ENCODE measurements at regions not wholly inside any gene's neighbourhood (a gene's known extent, or its start where the extent isn't known, plus 50 kb on each side); places are given as distances from the start of the nearest gene placed in this dataset.

DNA sequence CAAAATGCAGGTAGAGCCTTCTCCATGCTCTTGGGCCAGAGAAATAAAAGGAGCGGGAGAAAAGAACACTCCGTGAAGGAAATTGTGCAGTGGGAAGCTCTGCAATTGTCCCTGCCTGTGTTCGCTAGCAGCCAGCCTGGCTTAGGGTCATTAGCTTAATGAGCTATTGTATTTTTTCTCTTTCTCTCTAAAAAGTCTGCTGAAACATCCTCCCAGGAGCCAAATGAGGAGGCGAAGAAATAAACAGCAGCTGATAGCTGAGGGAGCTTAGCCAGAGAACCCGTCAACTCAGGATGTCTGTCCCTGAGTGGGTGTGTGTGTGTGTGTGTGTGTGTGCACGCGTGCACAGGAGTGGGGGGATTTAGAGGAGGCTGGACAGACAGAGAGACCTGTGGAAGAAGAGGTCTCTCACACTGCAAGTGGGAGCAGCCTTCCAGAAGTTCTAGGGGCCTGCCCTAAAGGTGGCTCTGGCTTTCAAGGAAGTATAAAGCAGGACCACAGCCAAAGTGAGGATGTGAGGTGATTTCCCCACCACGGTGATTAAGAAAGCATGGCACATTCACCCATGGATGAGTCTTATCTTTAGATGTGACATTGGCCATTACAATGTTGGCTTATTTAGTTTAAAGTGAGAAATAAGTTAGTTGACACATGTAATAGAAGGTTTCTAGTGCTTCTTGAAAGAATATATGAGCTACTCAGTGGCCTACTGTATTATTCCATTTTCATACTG, 690.4 kb downstream of the RNF144A start:
- no peaks in the 10 kb centered on the region for H3K9me3 ChIP-seq (replicated peaks)
- H3K27ac ChIP-seq, result no peak overlapping the region
- H3K36me3 ChIP-seq, result no peaks in the 10 kb centered on the region
- no peak overlapping the region for H3K4me3 ChIP-seq
- no peak for DNase-seq (ENCODE audit: low read depth in 1 of 2, low spot score in 2 of 2)
- no peaks in the 10 kb centered on the region for H3K4me1 ChIP-seq (replicated peaks)
- no peaks in the 10 kb centered on the region for H3K27me3 ChIP-seq (replicated peaks)

DNA sequence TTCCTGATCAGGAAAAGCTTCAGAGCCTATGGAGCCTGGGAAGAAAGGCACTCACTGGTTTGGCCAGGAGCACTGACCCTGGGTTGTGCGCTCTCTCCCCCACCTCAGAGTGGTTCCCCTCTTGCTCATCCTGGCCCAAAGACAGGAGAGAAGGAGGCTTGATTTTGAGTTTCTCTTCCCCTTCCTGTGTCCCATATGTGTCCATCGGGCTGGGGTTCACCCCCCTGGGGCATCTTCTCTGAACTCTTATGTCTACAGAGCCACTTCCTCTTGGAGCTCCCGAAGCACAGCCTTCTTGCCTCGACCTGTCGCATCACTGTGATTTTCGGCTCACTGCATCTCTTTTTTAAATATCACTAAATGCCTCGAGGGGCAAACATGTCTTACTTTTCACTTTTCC, 692.3 kb downstream of the RNF144A start:
- no peak overlapping the region for H3K27ac ChIP-seq
- H3K4me3 ChIP-seq, result no peak overlapping the region
- no peaks in the 10 kb centered on the region for H3K36me3 ChIP-seq
- H3K9me3 ChIP-seq (replicated peaks), result no peaks in the 10 kb centered on the region
- no peak for DNase-seq (ENCODE audit: low read depth in 1 of 2, low spot score in 2 of 2)
- no peaks in the 10 kb centered on the region for H3K27me3 ChIP-seq (replicated peaks)
- peaks cover 7% of the 10 kb centered on the region for H3K4me1 ChIP-seq (replicated peaks)

DNA sequence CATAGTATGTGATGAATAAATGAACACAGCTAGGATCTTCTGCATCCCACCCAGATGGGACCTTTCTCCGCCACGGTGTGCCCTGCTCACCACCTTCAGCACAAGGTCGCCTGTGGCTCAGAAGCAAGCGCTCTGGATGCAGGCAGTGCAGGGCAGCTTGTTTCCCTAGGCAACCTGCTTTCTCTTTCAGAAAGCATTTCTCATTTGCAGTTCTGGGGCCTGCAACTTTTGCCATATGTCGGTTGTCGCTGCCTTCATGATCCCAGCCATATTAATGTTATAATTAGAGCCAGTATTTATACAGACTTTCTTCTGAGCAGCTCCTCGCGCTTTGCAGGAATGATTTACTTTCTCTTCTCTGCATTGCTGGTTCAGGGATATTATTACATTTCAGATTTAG, 692.8 kb downstream of the RNF144A start:
- no peak overlapping the region for H3K4me3 ChIP-seq
- DNase-seq (ENCODE audit: low read depth in 1 of 2, low spot score in 2 of 2), result no peak
- H3K4me1 ChIP-seq (replicated peaks), result peaks cover 7% of the 10 kb centered on the region
- H3K27ac ChIP-seq, result no peak overlapping the region
- no peaks in the 10 kb centered on the region for H3K27me3 ChIP-seq (replicated peaks)
- no peaks in the 10 kb centered on the region for H3K9me3 ChIP-seq (replicated peaks)
- no peaks in the 10 kb centered on the region for H3K36me3 ChIP-seq

DNA sequence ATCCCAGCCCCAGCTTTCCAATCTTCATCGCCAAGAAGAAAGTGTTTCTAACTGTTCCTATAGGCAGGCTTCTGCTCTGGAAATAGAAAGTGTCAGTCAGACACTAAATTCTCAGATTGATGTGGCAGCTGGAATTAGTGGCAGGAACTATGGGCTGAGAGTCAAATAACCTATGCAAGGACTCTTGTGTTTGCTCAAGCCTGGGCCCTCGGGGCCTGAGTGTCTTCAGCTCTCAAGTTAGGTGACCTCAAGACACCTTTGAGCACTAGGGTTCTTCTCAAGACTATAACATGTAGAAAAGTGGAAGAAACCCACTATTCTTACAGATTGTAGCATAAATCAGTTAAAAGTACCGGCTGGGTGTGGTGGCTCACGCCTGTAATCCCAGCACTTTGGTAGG, 694.5 kb downstream of the RNF144A start:
- Histone ChIP-seq H3K27me3 (replicated peaks) (no peaks in the 10 kb centered on the region), H3K4me3 (no peak overlapping the region), H3K27ac (no peak overlapping the region), H3K9me3 (replicated peaks) (no peaks in the 10 kb centered on the region), H3K36me3 (no peaks in the 10 kb centered on the region), H3K4me1 (replicated peaks) (peaks cover 7% of the 10 kb centered on the region)
- no peak for DNase-seq (ENCODE audit: low read depth in 1 of 2, low spot score in 2 of 2)

DNA sequence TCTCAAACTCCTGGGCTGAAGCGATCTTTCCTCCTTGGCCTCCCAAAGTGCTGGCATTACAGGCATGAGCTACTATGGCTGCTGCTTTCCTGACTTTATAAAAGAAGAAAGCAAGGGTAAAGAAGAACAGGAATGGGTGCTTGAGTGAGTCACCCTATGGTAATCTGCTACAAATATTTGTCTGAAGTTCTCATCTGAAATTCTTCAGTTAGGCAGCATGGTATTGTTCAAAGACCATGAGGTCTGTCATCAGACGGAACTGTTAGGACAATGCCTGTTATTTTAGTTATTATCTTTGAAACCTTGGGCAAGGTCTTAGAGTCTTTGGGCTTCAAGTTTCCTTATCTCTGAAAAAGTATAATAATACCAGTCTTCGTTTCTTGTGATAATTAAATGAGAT, 695.8 kb downstream of the RNF144A start:
- peak in 1 of 2 experiments; percentile 20 for DNase-seq (ENCODE audit: low read depth in 1 of 2, low spot score in 2 of 2)
- Histone ChIP-seq H3K4me3 (no peak overlapping the region), H3K4me1 (replicated peaks) (peaks cover 7% of the 10 kb centered on the region), H3K27me3 (replicated peaks) (no peaks in the 10 kb centered on the region), H3K36me3 (no peaks in the 10 kb centered on the region), H3K27ac (0 out of 2 replicates have a peak overlapping the region, but pooled peaks have one; percentile 12), H3K9me3 (replicated peaks) (no peaks in the 10 kb centered on the region)

DNA sequence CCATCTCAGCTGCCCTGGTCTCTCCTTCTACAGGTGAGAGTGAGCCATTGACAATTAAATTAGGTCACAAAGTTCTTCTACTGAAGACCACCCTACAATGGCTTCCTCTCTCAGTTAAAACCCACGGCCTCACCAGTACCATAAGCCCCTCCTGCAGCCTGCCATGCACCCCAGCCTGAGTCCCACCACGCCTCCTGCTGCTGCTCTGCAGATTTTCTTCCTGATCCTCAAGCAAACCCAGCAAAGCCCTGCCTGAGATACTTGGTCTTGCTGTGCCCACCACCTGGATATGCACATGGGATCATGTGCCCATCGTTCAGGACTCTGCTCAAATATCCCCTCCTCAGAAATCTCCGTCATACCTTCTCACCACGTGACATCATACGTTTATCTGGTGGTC, 696.6 kb downstream of the RNF144A start:
- H3K36me3 ChIP-seq, result no peaks in the 10 kb centered on the region
- DNase-seq (ENCODE audit: low read depth in 1 of 2, low spot score in 2 of 2), result no peak
- H3K9me3 ChIP-seq (replicated peaks), result no peaks in the 10 kb centered on the region
- no peaks in the 10 kb centered on the region for H3K27me3 ChIP-seq (replicated peaks)
- H3K4me3 ChIP-seq, result no peak overlapping the region
- no peak overlapping the region for H3K27ac ChIP-seq
- H3K4me1 ChIP-seq (replicated peaks), result peaks cover 7% of the 10 kb centered on the region

DNA sequence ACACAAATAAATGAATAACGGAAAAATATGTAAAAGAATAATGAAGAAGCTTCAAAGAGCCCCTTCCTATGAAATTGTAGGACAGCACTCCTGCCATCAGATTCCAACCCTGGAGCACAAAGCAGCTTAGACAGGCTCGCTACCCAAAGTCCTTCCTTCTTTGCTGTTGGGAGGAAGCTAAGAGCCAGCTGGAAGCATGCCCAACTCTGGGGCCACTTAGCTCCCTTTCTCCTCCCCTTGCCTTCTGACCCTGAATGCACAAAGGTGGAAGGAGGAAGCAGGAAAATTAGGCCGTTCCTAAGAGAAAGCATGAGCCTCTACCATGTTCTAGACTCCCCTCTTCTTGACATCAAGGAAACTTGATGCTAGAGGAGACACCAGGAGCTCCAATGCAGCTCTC, 700.8 kb downstream of the RNF144A start:
- no peak overlapping the region for H3K27ac ChIP-seq
- peaks cover 4% of the 10 kb centered on the region for H3K4me1 ChIP-seq (replicated peaks)
- no peaks in the 10 kb centered on the region for H3K36me3 ChIP-seq
- no peak for DNase-seq (ENCODE audit: low read depth in 1 of 2, low spot score in 2 of 2)
- H3K27me3 ChIP-seq (replicated peaks), result no peaks in the 10 kb centered on the region
- no peak overlapping the region for H3K4me3 ChIP-seq
- no peaks in the 10 kb centered on the region for H3K9me3 ChIP-seq (replicated peaks)

DNA sequence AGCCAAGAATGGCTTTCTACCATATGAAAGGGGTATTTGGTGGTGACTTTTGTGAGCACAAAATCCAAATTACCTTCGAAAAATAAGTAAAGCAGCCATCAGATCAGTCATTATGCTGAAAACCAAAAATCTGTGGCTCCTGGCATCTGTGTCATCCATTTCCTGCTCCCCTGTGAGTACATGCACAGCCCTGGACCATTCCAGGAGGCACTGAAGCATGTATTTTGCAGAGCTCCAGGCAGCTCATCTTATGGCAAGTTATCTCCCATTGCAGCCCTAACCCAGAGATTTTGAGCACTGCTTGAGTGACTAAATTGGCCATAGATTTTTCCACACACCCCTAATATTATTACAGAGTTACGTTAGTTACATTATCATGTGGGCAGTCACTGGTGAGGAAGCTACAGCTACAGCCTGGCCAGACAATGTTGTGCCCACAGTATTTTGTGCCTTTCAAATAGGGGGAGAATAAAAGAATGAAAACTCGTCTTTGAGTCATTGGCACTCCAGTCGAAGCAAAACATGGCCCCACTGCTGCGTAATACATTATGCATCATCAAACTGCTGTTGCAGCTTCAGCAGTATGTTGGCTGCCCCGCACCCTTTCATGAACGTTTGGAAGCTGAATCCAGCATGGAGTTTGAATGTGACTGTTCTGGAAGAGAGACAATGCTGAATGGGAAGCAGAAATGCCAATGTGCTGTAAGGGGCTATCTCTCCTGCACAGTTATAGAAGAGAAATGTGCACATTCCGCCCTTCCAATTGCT, 702.2 kb downstream of the RNF144A start:
- no peak for DNase-seq (ENCODE audit: low read depth in 1 of 2, low spot score in 2 of 2)
- H3K4me3 ChIP-seq, result no peak overlapping the region

DNA sequence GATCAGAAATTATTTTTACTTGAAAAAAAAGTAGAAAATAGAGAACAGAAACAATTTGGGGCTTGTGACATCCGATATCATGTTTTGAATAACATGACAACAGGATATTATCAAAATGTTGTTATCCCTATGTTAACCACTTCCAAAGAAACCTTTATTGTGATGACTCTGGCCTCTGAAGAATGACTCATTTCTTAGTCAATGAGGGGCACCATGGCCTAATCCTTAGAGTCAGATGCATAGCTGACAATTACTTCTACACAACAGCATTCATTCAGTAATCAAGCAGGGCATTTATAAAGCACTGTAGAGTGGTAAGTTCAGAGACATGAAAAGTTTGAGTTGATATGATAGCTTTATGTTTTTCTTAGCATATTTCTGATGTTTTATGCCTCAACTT, 703.0 kb downstream of the RNF144A start:
- Histone ChIP-seq H3K4me3 (no peak overlapping the region), H3K9me3 (replicated peaks) (no peaks in the 10 kb centered on the region), H3K36me3 (no peaks in the 10 kb centered on the region), H3K27me3 (replicated peaks) (no peaks in the 10 kb centered on the region), H3K4me1 (replicated peaks) (no peaks in the 10 kb centered on the region), H3K27ac (no peak overlapping the region)
- DNase-seq (ENCODE audit: low read depth in 1 of 2, low spot score in 2 of 2), result peak in 1 of 2 experiments; percentile 4

More for the DNA sequence above, 702.2 kb downstream of the RNF144A start:
- Histone ChIP-seq H3K9me3 (replicated peaks) (no peaks in the 10 kb centered on the region), H3K4me1 (replicated peaks) (no peaks in the 10 kb centered on the region), H3K36me3 (no peaks in the 10 kb centered on the region), H3K27ac (no peak overlapping the region), H3K27me3 (replicated peaks) (no peaks in the 10 kb centered on the region)

DNA sequence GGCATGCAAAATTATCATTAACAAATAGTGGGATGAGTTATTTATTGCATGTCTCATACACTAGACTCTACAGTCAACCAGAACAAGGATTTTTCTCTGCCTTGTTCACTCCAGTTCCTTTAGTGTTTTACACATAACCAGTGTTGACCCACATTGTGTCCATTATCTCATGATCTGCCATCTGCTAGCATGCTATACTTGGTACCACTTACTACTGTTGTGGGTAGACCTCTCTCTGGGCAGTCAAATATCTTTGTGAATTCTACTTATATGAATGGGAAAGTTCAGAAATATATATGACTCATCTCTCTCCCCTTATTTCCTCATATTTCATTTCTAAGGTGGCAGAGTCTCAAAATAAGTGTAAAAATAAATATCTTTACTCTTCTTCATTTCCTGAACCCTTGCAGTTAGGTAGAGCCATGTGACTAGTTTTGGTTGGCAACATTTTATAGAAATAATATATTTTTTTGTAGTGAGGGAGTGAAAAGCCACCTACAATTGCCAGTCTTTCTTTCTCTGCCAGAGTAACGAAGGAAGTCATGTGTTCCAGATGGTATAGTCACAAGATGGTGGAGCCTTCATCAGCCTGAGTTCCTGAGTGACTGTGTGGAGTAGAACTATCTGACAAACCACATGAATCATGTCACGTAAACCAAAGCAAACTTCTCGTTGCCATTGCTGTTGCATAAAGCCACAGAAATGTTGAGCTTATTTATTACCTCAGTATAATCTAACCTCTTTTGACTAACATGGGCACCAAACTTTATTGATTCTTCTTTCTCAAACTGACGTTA, 704.0 kb downstream of the RNF144A start:
- H3K36me3 ChIP-seq, result no peaks in the 10 kb centered on the region
- H3K27ac ChIP-seq, result no peak overlapping the region
- no peaks in the 10 kb centered on the region for H3K4me1 ChIP-seq (replicated peaks)
- no peak for DNase-seq (ENCODE audit: low read depth in 1 of 2, low spot score in 2 of 2)
- H3K27me3 ChIP-seq (replicated peaks), result no peaks in the 10 kb centered on the region
- no peak overlapping the region for H3K4me3 ChIP-seq
- no peaks in the 10 kb centered on the region for H3K9me3 ChIP-seq (replicated peaks)

DNA sequence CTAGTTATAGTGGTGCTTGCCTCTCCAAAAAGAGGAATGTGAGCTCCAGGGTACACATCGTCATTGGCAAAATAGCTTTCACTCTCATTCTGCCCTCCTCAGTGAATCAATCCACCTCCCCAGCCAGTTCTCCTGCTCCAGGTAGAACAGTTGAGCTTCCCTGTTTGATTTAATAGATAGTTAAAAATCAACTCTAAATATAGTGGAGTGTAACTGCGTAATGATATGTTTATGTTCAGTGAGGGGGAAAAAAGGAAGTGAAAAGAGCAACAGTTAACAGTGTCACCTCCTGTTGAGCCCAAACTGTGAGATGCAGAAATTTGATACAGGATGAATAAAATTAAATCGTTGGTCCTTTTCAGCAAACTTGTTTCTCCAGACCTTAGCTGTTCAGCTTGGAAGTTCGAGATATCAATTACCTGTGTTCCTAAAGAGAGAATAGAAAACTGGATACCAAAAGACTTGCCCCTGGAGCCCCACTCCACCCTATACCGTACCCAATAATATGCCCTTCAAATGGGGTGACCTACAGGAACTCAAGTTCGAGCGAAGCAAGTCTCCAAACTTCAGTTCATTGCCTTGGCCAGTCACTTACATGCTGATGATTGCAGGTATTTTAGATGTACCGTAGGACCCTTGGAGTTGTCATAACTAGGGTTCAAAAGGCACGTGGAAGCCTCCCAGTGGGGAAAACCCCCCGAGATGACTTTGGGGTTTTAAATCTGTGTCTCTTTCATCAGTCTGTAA, 708.4 kb downstream of the RNF144A start:
- Histone ChIP-seq H3K27me3 (replicated peaks) (no peaks in the 10 kb centered on the region), H3K27ac (no peak overlapping the region)

DNA sequence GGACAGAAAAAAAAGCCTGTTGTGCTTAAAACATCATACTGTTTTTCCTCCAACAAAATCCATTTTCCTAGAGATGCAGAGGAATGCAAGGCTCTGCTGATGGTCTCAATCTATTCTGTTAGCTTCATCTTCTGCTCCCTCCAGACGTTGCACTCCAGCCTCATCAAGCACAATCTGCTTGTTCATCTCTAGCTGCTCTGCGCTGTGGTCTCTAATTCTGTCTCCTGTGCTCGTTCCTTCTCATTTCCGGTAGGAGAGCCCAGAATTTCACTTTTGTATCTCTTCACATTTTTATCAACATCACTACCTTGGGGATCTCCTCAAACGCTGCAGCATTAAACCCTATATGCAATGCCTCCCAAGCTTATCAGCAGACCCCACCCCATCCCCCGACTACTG, 708.9 kb downstream of the RNF144A start:
- no peak overlapping the region for H3K4me3 ChIP-seq
- DNase-seq (ENCODE audit: low read depth in 1 of 2, low spot score in 2 of 2), result no peak
- 0 out of 2 replicates have a peak, but pooled peaks cover 3% of the 10 kb centered on the region for H3K4me1 ChIP-seq (replicated peaks)
- no peaks in the 10 kb centered on the region for H3K27me3 ChIP-seq (replicated peaks)
- H3K27ac ChIP-seq, result no peak overlapping the region
- H3K36me3 ChIP-seq, result no peaks in the 10 kb centered on the region
- H3K9me3 ChIP-seq (replicated peaks), result 0 out of 2 replicates have a peak, but pooled peaks cover 3% of the 10 kb centered on the region

More for the DNA sequence above, 708.4 kb downstream of the RNF144A start:
- Histone ChIP-seq H3K9me3 (replicated peaks) (0 out of 2 replicates have a peak, but pooled peaks cover 3% of the 10 kb centered on the region), H3K36me3 (no peaks in the 10 kb centered on the region), H3K4me3 (no peak overlapping the region), H3K4me1 (replicated peaks) (0 out of 2 replicates have a peak, but pooled peaks cover 3% of the 10 kb centered on the region)
- DNase-seq (ENCODE audit: low read depth in 1 of 2, low spot score in 2 of 2), result no peak

DNA sequence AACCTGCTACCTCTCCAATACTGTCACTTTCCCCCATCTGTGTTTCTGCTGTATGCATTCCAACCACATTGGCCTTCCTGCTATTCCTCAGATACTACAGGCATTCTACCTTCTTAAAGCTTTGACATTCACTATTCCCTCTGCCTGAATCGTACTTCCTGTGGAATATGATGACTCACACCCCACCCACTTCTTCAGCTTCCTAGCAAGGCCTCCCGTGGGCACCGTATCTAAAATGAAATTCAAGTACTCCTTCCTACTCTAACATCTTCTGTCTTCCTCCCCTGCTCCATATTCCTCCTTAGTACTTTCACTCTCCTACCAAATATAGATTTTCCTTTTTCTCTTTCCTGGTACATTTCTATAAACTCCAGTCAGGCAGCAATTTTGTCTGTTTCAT, 710.4 kb downstream of the RNF144A start:
- no peak overlapping the region for H3K27ac ChIP-seq
- H3K27me3 ChIP-seq (replicated peaks), result no peaks in the 10 kb centered on the region
- no peaks in the 10 kb centered on the region for H3K36me3 ChIP-seq
- no peak for DNase-seq (ENCODE audit: low read depth in 1 of 2, low spot score in 2 of 2)
- no peak overlapping the region for H3K4me3 ChIP-seq
- 0 out of 2 replicates have a peak, but pooled peaks cover 3% of the 10 kb centered on the region for H3K4me1 ChIP-seq (replicated peaks)
- H3K9me3 ChIP-seq (replicated peaks), result 0 out of 2 replicates have a peak, but pooled peaks cover 3% of the 10 kb centered on the region

Measured in SJSA1 (cell line).